ENCODE measurements at regions not wholly inside any gene's neighbourhood (a gene's known extent, or its start where the extent isn't known, plus 50 kb on each side); places are given as distances from the start of the nearest gene placed in this dataset.

DNA sequence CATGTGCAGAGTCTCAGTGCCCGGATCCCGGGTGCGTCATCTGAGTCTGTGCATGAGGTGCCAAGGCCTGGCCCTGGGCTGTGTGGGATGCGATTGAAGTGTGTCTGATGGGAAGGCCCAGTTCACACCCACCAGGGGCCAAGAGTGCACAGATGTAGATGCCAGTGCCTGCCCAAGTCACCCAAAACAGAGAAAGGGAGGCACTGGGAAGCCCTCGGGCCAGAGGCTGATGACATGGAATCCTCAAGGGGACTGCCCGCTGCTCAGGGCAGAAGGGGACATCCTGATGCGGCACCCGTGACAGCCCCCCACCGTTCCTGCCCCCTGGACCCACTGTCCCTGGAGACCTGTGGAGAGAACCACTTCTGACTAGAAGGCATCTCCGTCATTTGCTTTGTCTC, 72.2 kb upstream of the ZNF479 start:
- no peak for DNase-seq (ENCODE audit: low read depth in 2 of 2)
- no peak overlapping the region for H3K4me3 ChIP-seq (replicated peaks in 1 of 2; ENCODE audit: low read depth in 2 of 2, low read length in 2 of 2)
- TF ChIP-seq, protein P1, sequence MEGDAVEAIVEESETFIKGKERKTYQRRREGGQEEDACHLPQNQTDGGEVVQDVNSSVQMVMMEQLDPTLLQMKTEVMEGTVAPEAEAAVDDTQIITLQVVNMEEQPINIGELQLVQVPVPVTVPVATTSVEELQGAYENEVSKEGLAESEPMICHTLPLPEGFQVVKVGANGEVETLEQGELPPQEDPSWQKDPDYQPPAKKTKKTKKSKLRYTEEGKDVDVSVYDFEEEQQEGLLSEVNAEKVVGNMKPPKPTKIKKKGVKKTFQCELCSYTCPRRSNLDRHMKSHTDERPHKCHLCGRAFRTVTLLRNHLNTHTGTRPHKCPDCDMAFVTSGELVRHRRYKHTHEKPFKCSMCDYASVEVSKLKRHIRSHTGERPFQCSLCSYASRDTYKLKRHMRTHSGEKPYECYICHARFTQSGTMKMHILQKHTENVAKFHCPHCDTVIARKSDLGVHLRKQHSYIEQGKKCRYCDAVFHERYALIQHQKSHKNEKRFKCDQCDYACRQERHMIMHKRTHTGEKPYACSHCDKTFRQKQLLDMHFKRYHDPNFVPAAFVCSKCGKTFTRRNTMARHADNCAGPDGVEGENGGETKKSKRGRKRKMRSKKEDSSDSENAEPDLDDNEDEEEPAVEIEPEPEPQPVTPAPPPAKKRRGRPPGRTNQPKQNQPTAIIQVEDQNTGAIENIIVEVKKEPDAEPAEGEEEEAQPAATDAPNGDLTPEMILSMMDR (IDR thresholded peaks at IDR 0.05; ENCODE audit: low read depth, low read length): no peak

DNA sequence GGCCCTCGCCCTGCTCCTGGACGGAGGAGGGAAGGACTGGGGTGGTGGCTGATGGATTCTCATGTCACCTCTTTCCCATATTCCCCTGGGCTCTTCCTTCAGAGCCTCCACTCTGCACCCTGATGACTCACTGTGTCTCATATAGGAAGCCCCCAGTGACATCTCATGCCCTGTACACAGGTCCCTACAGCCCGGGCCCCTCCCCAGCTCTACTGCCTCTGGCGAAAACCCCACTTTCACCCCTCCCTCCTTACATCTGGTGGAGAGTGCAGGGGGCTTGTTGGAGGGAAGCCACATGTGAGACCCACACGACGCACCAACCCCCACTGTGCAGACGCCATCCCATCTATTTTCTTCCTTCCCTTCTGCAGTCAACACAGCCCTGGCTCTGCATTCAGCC, 72.8 kb upstream of the ZNF479 start:
- H3K4me3 ChIP-seq (replicated peaks in 1 of 2; ENCODE audit: low read depth in 2 of 2, low read length in 2 of 2): no peak overlapping the region
- DNase-seq (ENCODE audit: low read depth in 2 of 2): no peak
- TF ChIP-seq, protein P1 (IDR thresholded peaks at IDR 0.05; ENCODE audit: low read depth, low read length): no peak

DNA sequence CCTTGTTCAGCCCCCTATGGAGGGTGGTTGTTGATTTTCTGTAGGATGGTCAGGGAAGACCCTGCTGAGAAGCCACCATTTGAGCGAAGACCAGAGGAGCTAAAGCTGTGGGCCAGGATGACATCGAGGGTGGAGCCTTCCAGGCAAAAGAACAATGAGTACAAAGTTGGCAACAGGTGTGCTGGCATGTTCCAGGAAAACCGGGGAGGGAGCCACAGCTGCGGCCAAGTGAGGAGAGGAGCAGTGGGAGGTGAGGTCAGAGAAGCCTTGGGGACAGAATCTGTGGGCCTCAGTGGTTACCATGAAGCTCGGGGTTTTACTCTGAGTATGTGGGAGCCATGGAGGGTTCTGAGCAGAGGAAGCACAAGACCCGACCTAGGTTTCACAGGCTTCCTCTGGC, 75.6 kb upstream of the ZNF479 start:
- DNase-seq (ENCODE audit: low read depth in 2 of 2): no peak
- H3K4me3 ChIP-seq (replicated peaks in 1 of 2; ENCODE audit: low read depth in 2 of 2, low read length in 2 of 2): no peak overlapping the region
- TF ChIP-seq, protein P1 (IDR thresholded peaks at IDR 0.05; ENCODE audit: low read depth, low read length): no peak

DNA sequence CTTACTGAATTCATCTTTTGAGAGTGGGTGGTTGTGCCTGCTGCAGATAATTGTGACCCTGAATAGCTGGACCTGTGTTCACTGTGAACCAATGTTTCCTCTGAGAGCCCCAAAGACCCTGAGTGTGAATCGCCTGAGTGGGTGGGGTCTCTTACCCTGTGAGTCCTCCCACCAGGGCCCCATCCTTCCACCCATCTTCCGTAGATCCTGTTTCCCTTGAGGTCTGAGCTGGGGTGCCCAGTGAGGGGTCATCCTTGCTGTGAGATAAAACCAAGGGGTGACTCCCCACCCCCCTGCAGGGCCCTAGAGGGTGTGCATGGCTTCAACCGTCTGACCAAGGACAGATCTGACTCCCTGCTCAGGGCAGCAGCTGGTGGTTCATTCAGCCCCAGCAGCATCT, 78.0 kb upstream of the ZNF479 start:
- TF ChIP-seq, protein P1 (IDR thresholded peaks at IDR 0.05; ENCODE audit: low read depth, low read length): no peak
- DNase-seq (ENCODE audit: low read depth in 2 of 2): no peak
- no peak overlapping the region for H3K4me3 ChIP-seq (replicated peaks in 1 of 2; ENCODE audit: low read depth in 2 of 2, low read length in 2 of 2)

DNA sequence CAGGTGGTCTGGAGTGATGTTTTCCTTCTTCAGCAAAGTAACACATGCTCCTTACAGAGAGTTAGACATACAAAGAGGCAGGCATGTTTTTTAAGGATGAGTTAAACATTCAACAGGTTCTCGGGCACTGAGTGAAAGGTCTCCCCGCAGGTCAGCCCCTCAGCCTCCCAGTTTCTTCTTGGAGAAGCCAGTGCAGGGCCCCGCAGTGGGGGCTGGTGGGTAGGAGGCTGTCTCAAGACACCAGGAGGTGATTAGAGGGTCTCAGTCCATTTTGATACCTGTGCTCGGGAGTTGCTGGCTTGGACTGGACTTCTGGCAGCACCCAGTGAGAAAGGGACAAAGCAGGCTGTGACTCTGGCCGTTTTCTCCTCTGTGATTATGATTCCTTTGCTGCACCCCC, 78.6 kb upstream of the ZNF479 start:
- no peak overlapping the region for H3K4me3 ChIP-seq (replicated peaks in 1 of 2; ENCODE audit: low read depth in 2 of 2, low read length in 2 of 2)
- DNase-seq (ENCODE audit: low read depth in 2 of 2): no peak
- TF ChIP-seq, protein P1 (IDR thresholded peaks at IDR 0.05; ENCODE audit: low read depth, low read length): no peak

DNA sequence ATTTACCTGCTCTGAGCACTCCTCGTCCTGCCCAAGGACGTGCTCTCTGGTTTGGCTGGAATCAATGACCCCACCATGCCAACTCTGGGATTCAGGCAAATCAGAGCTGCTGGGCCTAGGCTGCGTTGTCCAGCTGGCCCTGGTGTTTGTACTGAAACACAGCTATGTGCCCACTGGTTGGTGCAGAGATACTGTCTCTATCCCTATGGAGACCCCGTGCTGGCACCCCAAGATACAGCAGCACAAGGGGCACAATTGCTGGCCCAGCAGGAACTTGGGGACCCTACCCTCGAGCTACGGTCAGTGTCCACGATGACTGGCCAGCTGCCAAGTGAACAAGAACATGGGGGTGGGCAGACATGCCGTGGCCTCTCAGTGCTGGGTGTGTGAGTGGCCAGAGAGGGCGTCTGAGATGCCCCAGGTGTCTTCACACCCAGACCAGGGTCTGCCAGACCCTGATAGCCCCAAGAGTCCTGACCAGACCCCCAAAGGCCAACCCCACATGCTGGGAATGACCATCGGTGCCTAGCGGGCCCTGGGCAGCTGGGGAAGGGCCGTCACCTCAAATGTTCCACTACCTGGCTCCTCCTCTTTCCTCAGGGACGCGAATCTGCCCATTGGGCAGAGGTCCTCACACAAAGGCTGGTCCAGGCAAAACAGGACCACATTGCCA, 79.3 kb upstream of the ZNF479 start:
- TF ChIP-seq, protein P1 (IDR thresholded peaks at IDR 0.05; ENCODE audit: low read depth, low read length): no peak
- H3K4me3 ChIP-seq (replicated peaks in 1 of 2; ENCODE audit: low read depth in 2 of 2, low read length in 2 of 2): no peak overlapping the region
- DNase-seq (ENCODE audit: low read depth in 2 of 2): no peak

DNA sequence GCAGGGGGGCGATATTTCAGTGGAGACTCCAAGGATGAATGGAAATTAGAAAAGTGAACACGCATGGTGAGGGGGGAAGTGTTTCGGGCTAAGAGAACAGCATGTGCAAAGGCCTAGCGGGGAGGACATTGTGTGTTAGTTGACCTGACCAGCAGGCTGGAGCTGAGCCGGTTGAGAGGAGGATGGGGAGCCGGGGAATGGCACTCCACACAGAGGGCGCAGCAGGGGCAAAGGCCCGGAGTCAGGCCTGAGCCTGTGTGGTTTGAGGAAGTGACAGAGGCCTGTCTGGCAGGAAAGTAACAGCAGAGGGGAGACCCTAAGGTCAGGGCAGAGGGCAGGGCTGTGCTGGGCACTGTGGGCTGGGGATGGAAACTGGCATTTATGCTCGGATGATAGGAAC, 83.2 kb upstream of the ZNF479 start:
- no peak for DNase-seq (ENCODE audit: low read depth in 2 of 2)
- H3K4me3 ChIP-seq (replicated peaks in 1 of 2; ENCODE audit: low read depth in 2 of 2, low read length in 2 of 2): no peak overlapping the region
- TF ChIP-seq, protein P1 (IDR thresholded peaks at IDR 0.05; ENCODE audit: low read depth, low read length): no peak

All from cardiac fibroblast (primary cell).